ENCODE measurements at regions not wholly inside any gene's neighbourhood (a gene's known extent, or its start where the extent isn't known, plus 50 kb on each side); places are given as distances from the start of the nearest gene placed in this dataset.

DNA sequence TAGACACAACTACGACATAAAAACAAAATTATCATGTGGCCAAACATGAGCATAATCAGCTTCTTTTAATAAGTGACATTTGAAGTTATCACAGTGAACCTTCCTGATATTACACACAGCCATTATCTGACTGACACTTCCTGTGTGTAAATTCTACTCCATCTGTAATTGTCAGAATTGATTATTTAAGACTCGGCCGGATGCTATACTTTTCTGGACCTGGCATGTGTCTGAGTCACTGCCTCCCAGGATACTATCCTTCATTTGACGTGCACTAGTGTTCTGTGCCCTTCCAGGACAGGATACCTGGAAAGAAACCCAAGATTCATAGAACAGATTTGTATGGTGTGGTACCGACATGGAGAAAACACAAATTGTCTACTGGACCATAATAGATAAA is 242.0 kb downstream of the HS3ST3A1 start:
- TF ChIP-seq, protein P1, sequence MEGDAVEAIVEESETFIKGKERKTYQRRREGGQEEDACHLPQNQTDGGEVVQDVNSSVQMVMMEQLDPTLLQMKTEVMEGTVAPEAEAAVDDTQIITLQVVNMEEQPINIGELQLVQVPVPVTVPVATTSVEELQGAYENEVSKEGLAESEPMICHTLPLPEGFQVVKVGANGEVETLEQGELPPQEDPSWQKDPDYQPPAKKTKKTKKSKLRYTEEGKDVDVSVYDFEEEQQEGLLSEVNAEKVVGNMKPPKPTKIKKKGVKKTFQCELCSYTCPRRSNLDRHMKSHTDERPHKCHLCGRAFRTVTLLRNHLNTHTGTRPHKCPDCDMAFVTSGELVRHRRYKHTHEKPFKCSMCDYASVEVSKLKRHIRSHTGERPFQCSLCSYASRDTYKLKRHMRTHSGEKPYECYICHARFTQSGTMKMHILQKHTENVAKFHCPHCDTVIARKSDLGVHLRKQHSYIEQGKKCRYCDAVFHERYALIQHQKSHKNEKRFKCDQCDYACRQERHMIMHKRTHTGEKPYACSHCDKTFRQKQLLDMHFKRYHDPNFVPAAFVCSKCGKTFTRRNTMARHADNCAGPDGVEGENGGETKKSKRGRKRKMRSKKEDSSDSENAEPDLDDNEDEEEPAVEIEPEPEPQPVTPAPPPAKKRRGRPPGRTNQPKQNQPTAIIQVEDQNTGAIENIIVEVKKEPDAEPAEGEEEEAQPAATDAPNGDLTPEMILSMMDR (IDR thresholded peaks at IDR 0.05; ENCODE audit: control extremely low read depth in 1 of 3, insufficient read depth in 1 of 3, low read depth in 1 of 3, low read length in 3 of 3) = no peak
- TF ChIP-seq POLR2AphosphoS5 (IDR thresholded peaks at IDR 0.05; ENCODE audit: low read depth, low read length) (no peak), POLR2A (IDR thresholded peaks at IDR 0.05; ENCODE audit: control extremely low read depth in 1 of 2, low read depth in 2 of 2, low read length in 2 of 2) (no peak), RXRA (IDR thresholded peaks at IDR 0.05; ENCODE audit: insufficient read depth, low read depth, low read length) (no peak), MAFK (IDR thresholded peaks at IDR 0.05; ENCODE audit: low read depth, low read length) (no peak), EP300 (IDR thresholded peaks at IDR 0.05; ENCODE audit: borderline replicate concordance in 1 of 2, low read depth in 2 of 2, low read length in 2 of 2) (no peak), CHD1 (IDR thresholded peaks at IDR 0.05; ENCODE audit: low read depth, low read length) (no peak), USF2 (IDR thresholded peaks at IDR 0.05; ENCODE audit: low read length) (no peak), RAD21 (IDR thresholded peaks at IDR 0.05 in 1 of 2, conservative IDR thresholded peaks at IDR 0.05 in 1 of 2; ENCODE audit: low read depth in 2 of 2, low read length in 2 of 2) (no peak), EZH2 (IDR thresholded peaks at IDR 0.05; ENCODE audit: low read depth, low read length, severe bottlenecking) (no peak), ZNF274 (IDR thresholded peaks at IDR 0.05; ENCODE audit: borderline replicate concordance, extremely low read depth, low read length) (no peak)
- TF ChIP-seq, protein P2, sequence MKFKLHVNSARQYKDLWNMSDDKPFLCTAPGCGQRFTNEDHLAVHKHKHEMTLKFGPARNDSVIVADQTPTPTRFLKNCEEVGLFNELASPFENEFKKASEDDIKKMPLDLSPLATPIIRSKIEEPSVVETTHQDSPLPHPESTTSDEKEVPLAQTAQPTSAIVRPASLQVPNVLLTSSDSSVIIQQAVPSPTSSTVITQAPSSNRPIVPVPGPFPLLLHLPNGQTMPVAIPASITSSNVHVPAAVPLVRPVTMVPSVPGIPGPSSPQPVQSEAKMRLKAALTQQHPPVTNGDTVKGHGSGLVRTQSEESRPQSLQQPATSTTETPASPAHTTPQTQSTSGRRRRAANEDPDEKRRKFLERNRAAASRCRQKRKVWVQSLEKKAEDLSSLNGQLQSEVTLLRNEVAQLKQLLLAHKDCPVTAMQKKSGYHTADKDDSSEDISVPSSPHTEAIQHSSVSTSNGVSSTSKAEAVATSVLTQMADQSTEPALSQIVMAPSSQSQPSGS (IDR thresholded peaks at IDR 0.05; ENCODE audit: low read length) = no peak
